ENCODE measurements at regions not wholly inside any gene's neighbourhood (a gene's known extent, or its start where the extent isn't known, plus 50 kb on each side); places are given as distances from the start of the nearest gene placed in this dataset.

- peak; percentile 5 for DNase-seq
These were observed 104.9 kb upstream of the RUNX3 start for GRCh38 chr1:25034736-25035522.

- peak; percentile 81 for DNase-seq
These were observed 104.0 kb upstream of the RUNX3 start for GRCh38 chr1:25033828-25034705.

GRCh38 chr1:25033030-25033827, 103.2 kb upstream of the RUNX3 start:
- no peak for DNase-seq

- DNase-seq = peak; percentile 77
These were observed 102.0 kb upstream of the RUNX3 start for GRCh38 chr1:25031966-25032667.

- DNase-seq = no peak
These were observed 101.5 kb upstream of the RUNX3 start for GRCh38 chr1:25031601-25031965.

- peak; percentile 75 for DNase-seq
These were observed 100.9 kb upstream of the RUNX3 start for GRCh38 chr1:25030674-25031589.

GRCh38 chr1:25030012-25030411, 99.9 kb upstream of the RUNX3 start:
- no peak for DNase-seq

GRCh38 chr1:25028907-25029599, 99.0 kb upstream of the RUNX3 start:
- no peak for DNase-seq

- DNase-seq = no peak
These were observed 98.5 kb upstream of the RUNX3 start for GRCh38 chr1:25028587-25028906.

- no peak for DNase-seq
These were observed 97.9 kb upstream of the RUNX3 start for GRCh38 chr1:25027822-25028586.

- DNase-seq = no peak
These were observed 96.8 kb upstream of the RUNX3 start for GRCh38 chr1:25026730-25027450.

GRCh38 chr1:25026304-25026703, 96.2 kb upstream of the RUNX3 start:
- no peak for DNase-seq

GRCh38 chr1:25024615-25025350, 94.7 kb upstream of the RUNX3 start:
- no peak for DNase-seq

GRCh38 chr1:25023826-25024225, 93.8 kb upstream of the RUNX3 start:
- peak; percentile 11 for DNase-seq

- no peak for DNase-seq
These were observed 93.1 kb upstream of the RUNX3 start for GRCh38 chr1:25023190-25023578.

- DNase-seq = peak; percentile 99
These were observed 92.5 kb upstream of the RUNX3 start for GRCh38 chr1:25022361-25023189.

- no peak for DNase-seq
These were observed 91.6 kb upstream of the RUNX3 start for GRCh38 chr1:25021591-25022215.
